ENCODE measurements at regions not wholly inside any gene's neighbourhood (a gene's known extent, or its start where the extent isn't known, plus 50 kb on each side); places are given as distances from the start of the nearest gene placed in this dataset.

GRCh38 chr5:88322785-88323184, 54.1 kb upstream of the TMEM161B start:
- intact Hi-C loops (cut with DNase I, micrococcal nuclease), result no loop called here
- no peak for ATAC-seq
- H3K9me3 ChIP-seq, result no peaks in the 10 kb centered on the region

More at GRCh38 chr5:88322785-88323184, 54.1 kb upstream of the TMEM161B start:
- TF ChIP-seq CTCF (IDR thresholded peaks at IDR 0.05), result no peak
- Histone ChIP-seq H3K4me3 (no peak overlapping the region), H3K4me1 (ENCODE audit: low read depth) (no peaks in the 10 kb centered on the region), H3K36me3 (ENCODE audit: low read depth) (no peaks in the 10 kb centered on the region)
- no peak for DNase-seq
